ENCODE measurements at regions not wholly inside any gene's neighbourhood (a gene's known extent, or its start where the extent isn't known, plus 50 kb on each side); places are given as distances from the start of the nearest gene placed in this dataset.

GRCh38 chr2:186984966-186985365, 136.0 kb upstream of the ZSWIM2 start:
- Histone ChIP-seq H3K56ac (ENCODE audit: insufficient read length, low read depth, low read length) (no peak overlapping the region), H2BK15ac (ENCODE audit: low read depth, low read length) (no peak overlapping the region), H3K23ac (ENCODE audit: insufficient read length, low read depth, low read length) (no peak overlapping the region), H3T11ph (ENCODE audit: low read length) (no peak overlapping the region), H4K91ac (ENCODE audit: insufficient read length, low read depth, low read length) (no peak overlapping the region), H3K27ac (ENCODE audit: insufficient read length, low read depth, low read length) (no peak overlapping the region), H3K27me3 (ENCODE audit: insufficient read depth, low read length) (no peaks in the 10 kb centered on the region), H3K23me2 (ENCODE audit: insufficient read length, low read depth, low read length, poor library complexity, severe bottlenecking) (no peaks in the 10 kb centered on the region), H2BK5ac (ENCODE audit: insufficient read length, low read length) (no peak overlapping the region), H3K4ac (ENCODE audit: low read depth, low read length) (no peak overlapping the region), H2AK5ac (ENCODE audit: insufficient read length, low read length) (no peak overlapping the region), H2BK12ac (ENCODE audit: insufficient read length, low read depth, low read length) (no peak overlapping the region), H3K79me2 (ENCODE audit: insufficient read depth, low read length) (no peaks in the 10 kb centered on the region), H4K8ac (replicated peaks; ENCODE audit: insufficient read length, low read depth, low read length) (no peak overlapping the region), H3K9me3 (ENCODE audit: control insufficient read depth, low read depth, low read length) (no peaks in the 10 kb centered on the region), H3K14ac (ENCODE audit: insufficient read depth, low read length) (no peak overlapping the region), H2BK20ac (ENCODE audit: low read depth, low read length, poor library complexity, severe bottlenecking) (no peak overlapping the region), H3K4me1 (ENCODE audit: insufficient read depth, low read length) (no peaks in the 10 kb centered on the region), H4K5ac (ENCODE audit: insufficient read length, low read depth, low read length) (no peak overlapping the region), H2AFZ (ENCODE audit: low read length) (no peak overlapping the region), H3K9ac (ENCODE audit: extremely low read depth, insufficient read length, low read length) (no peak overlapping the region), H2BK120ac (ENCODE audit: low read depth, low read length, poor library complexity, severe bottlenecking) (no peak overlapping the region), H3K4me2 (ENCODE audit: insufficient read depth, insufficient read length, low read length) (no peak overlapping the region), H3K79me1 (ENCODE audit: insufficient read depth, low read depth, low read length, poor library complexity, severe bottlenecking) (no peaks in the 10 kb centered on the region), H3K18ac (ENCODE audit: insufficient read length, low read depth, low read length) (no peak overlapping the region), H4K20me1 (ENCODE audit: control insufficient read depth, insufficient read depth, insufficient read length) (no peaks in the 10 kb centered on the region)
- H3K27ac Mint-ChIP-seq = peak overlapping the region in 1 of 3 experiments; percentile 5; a peak in 1 of 7 replicates
- H3K27me3 Mint-ChIP-seq (ENCODE audit: low read depth) = peaks cover 2% of the 10 kb centered on the region; the same call in 1 of the 2 replicates
- peaks cover 0 to 7% of the 10 kb centered on the region in 2 experiments; a peak in 2 of 5 replicates for H3K9me3 Mint-ChIP-seq
- no peak overlapping the region for H3K4me3 Mint-ChIP-seq
- no peak for TF ChIP-seq CTCF (conservative IDR thresholded peaks at IDR 0.05)
- WGBS (ENCODE audit: extremely low coverage, insufficient read length, low lambda C conversion rate) = no CpG with 5 or more reads among the region's 2 CpGs
- DNase-seq = no peak
- H3K36me3 Mint-ChIP-seq (ENCODE audit: insufficient read depth in 1 of 3, low read depth in 3 of 3) = peaks cover 0 to 5% (median 0%) of the 10 kb centered on the region in 3 experiments; a peak in 1 of 7 replicates
- H3K4me1 Mint-ChIP-seq = no peaks in the 10 kb centered on the region
